Lower leg skin (tissue), 3 donors: ENCODE measurements at regions not wholly inside any gene's neighbourhood (a gene's known extent, or its start where the extent isn't known, plus 50 kb on each side); places are given as distances from the start of the nearest gene placed in this dataset.

Experiments used
- CTCF ChIP-seq, 3 donors: fragments of 450-650 bp; IDR thresholded peaks; one replicate each; pipeline ENCODE4 v1.5.1; 2016; ENCODE audit warnings: antibody characterized with exemption in 3 of 3, mild to moderate bottlenecking in 3 of 3, moderate library complexity in 2 of 3
- POLR2A ChIP-seq, 2 donors: fragments of 450-650 bp; IDR thresholded peaks; one replicate each; pipeline ENCODE4 v1.6.1; 2016 to 2017; ENCODE audit warnings: antibody characterized with exemption in 2 of 2, mild to moderate bottlenecking in 1 of 2, moderate library complexity in 1 of 2

- TF ChIP-seq CTCF (IDR thresholded peaks at IDR 0.05) (no peak), POLR2A (IDR thresholded peaks at IDR 0.05) (no peak)
Measured at GRCh38 chr9:108331596-108331995, 524.2 kb downstream of the ACTL7B start.
